ENCODE measurements at regions not wholly inside any gene's neighbourhood (a gene's known extent, or its start where the extent isn't known, plus 50 kb on each side); places are given as distances from the start of the nearest gene placed in this dataset.

- no peak overlapping the region for H3K4me3 Mint-ChIP-seq
- no peak overlapping the region for H3K27ac Mint-ChIP-seq
- no peak for ATAC-seq
- 85% methylated on average over 5 of the region's 5 CpGs for WGBS (ENCODE audit: insufficient coverage)
- peaks cover 0 to 5% of the 10 kb centered on the region in 2 donors for H3K4me1 Mint-ChIP-seq
- H3K36me3 Mint-ChIP-seq, result no peaks in the 10 kb centered on the region
- no peak overlapping the region for H3K4me3 ChIP-seq (ENCODE audit: low read length)
- TF ChIP-seq CTCF (IDR thresholded peaks at IDR 0.05), result no peak
- peaks cover 12% of the 10 kb centered on the region for H3K27me3 ChIP-seq (ENCODE audit: control insufficient read depth, insufficient read depth, low read length)
- DNase-seq, result no peak
- peaks cover 35 to 42% of the 10 kb centered on the region in 2 donors for H3K27me3 Mint-ChIP-seq (ENCODE audit: low read depth in 2 of 2)
- H3K27ac ChIP-seq (ENCODE audit: low read length), result no peak overlapping the region
- no peaks in the 10 kb centered on the region for H3K9me3 Mint-ChIP-seq
- intact Hi-C loops (cut with micrococcal nuclease), result no loop called here
- no peaks in the 10 kb centered on the region for H3K9me3 ChIP-seq (ENCODE audit: control insufficient read depth, insufficient read depth, low read length)
- no peaks in the 10 kb centered on the region for H3K36me3 ChIP-seq (ENCODE audit: control insufficient read depth, insufficient read depth, low read length)
- H3K4me1 ChIP-seq (ENCODE audit: control insufficient read depth, insufficient read depth, low read length), result no peaks in the 10 kb centered on the region
These were observed 119.3 kb upstream of the ADPGK start for GRCh38 chr15:72902919-72903260.

GRCh38 chr15:72902245-72902918, 118.8 kb upstream of the ADPGK start:
- TF ChIP-seq CTCF (IDR thresholded peaks at IDR 0.05), result no peak
- 41% methylated on average over 15 of the region's 15 CpGs for WGBS (ENCODE audit: insufficient coverage)
- peaks cover 39 to 48% of the 10 kb centered on the region in 2 donors for H3K27me3 Mint-ChIP-seq (ENCODE audit: low read depth in 2 of 2)

GRCh38 chr15:72892986-72893385, 109.4 kb upstream of the ADPGK start:
- H3K27me3 ChIP-seq (ENCODE audit: control insufficient read depth, insufficient read depth, low read length), result peaks cover 4% of the 10 kb centered on the region
- no peaks in the 10 kb centered on the region for H3K4me1 ChIP-seq (ENCODE audit: control insufficient read depth, insufficient read depth, low read length)
- H3K36me3 ChIP-seq (ENCODE audit: control insufficient read depth, insufficient read depth, low read length), result no peaks in the 10 kb centered on the region
- DNase-seq (no peak), ATAC-seq (no peak)
- WGBS (ENCODE audit: insufficient coverage), result 83% methylated on average over 1 of the region's 2 CpGs
- no peak overlapping the region for H3K27ac ChIP-seq (ENCODE audit: low read length)
- Mint-ChIP-seq H3K36me3 (peaks cover 10% of the 10 kb centered on the region), H3K27ac (no peak overlapping the region), H3K9me3 (peaks cover 0 to 2% of the 10 kb centered on the region in 2 donors), H3K27me3 (ENCODE audit: low read depth in 2 of 2) (peaks cover 27 to 74% of the 10 kb centered on the region in 2 donors), H3K4me1 (no peaks in the 10 kb centered on the region), H3K4me3 (no peak overlapping the region)
- TF ChIP-seq CTCF (IDR thresholded peaks at IDR 0.05), result no peak
- intact Hi-C loops (cut with micrococcal nuclease), result no loop called here
- H3K4me3 ChIP-seq (ENCODE audit: low read length), result no peak overlapping the region
- no peaks in the 10 kb centered on the region for H3K9me3 ChIP-seq (ENCODE audit: control insufficient read depth, insufficient read depth, low read length)

More at GRCh38 chr15:72902245-72902918, 118.8 kb upstream of the ADPGK start:
- no peaks in the 10 kb centered on the region for H3K9me3 Mint-ChIP-seq
- H3K27ac Mint-ChIP-seq, result no peak overlapping the region
- no peak overlapping the region for H3K4me3 ChIP-seq (ENCODE audit: low read length)
- no peak for ATAC-seq
- H3K4me3 Mint-ChIP-seq, result no peak overlapping the region
- no peaks in the 10 kb centered on the region for H3K36me3 ChIP-seq (ENCODE audit: control insufficient read depth, insufficient read depth, low read length)
- DNase-seq, result no peak
- H3K4me1 Mint-ChIP-seq, result peaks cover 0 to 5% of the 10 kb centered on the region in 2 donors
- peaks cover 12% of the 10 kb centered on the region for H3K27me3 ChIP-seq (ENCODE audit: control insufficient read depth, insufficient read depth, low read length)
- intact Hi-C loops (cut with micrococcal nuclease), result no loop called here
- no peaks in the 10 kb centered on the region for H3K9me3 ChIP-seq (ENCODE audit: control insufficient read depth, insufficient read depth, low read length)
- H3K36me3 Mint-ChIP-seq, result no peaks in the 10 kb centered on the region
- no peaks in the 10 kb centered on the region for H3K4me1 ChIP-seq (ENCODE audit: control insufficient read depth, insufficient read depth, low read length)
- no peak overlapping the region for H3K27ac ChIP-seq (ENCODE audit: low read length)

- Histone ChIP-seq H3K9me3 (ENCODE audit: control insufficient read depth, insufficient read depth, low read length) (no peaks in the 10 kb centered on the region), H3K4me1 (ENCODE audit: control insufficient read depth, insufficient read depth, low read length) (no peaks in the 10 kb centered on the region), H3K27me3 (ENCODE audit: control insufficient read depth, insufficient read depth, low read length) (no peaks in the 10 kb centered on the region), H3K4me3 (ENCODE audit: low read length) (no peak overlapping the region), H3K36me3 (ENCODE audit: control insufficient read depth, insufficient read depth, low read length) (no peaks in the 10 kb centered on the region), H3K27ac (ENCODE audit: low read length) (no peak overlapping the region)
- ATAC-seq (no peak), DNase-seq (no peak)
- intact Hi-C loops (cut with micrococcal nuclease), result no loop called here
- H3K27me3 Mint-ChIP-seq (ENCODE audit: low read depth in 2 of 2), result peaks cover 19 to 55% of the 10 kb centered on the region in 2 donors
- no peak overlapping the region for H3K27ac Mint-ChIP-seq
- TF ChIP-seq CTCF (IDR thresholded peaks at IDR 0.05), result no peak
- 65% methylated on average over 12 of the region's 12 CpGs for WGBS (ENCODE audit: insufficient coverage)
- no peaks in the 10 kb centered on the region for H3K4me1 Mint-ChIP-seq
- peaks cover 15% of the 10 kb centered on the region for H3K36me3 Mint-ChIP-seq
- no peak overlapping the region for H3K4me3 Mint-ChIP-seq
- peaks cover 2% of the 10 kb centered on the region in 2 donors for H3K9me3 Mint-ChIP-seq
These were observed 106.5 kb upstream of the ADPGK start for GRCh38 chr15:72890043-72890442.

Data from natural killer cell (primary cell).